HepG2 (cell line): ENCODE measurements at regions not wholly inside any gene's neighbourhood (a gene's known extent, or its start where the extent isn't known, plus 50 kb on each side); places are given as distances from the start of the nearest gene placed in this dataset.

Experiments used
- CTCF ChIP-seq: sonication (generic); formaldehyde crosslinking; IDR thresholded peaks from 2 replicates; pipeline ENCODE4 v1.5.0; 2020; ENCODE audit warnings: mild to moderate bottlenecking, missing genetic modification reagents, moderate library complexity
- ZMYM3 ChIP-seq: sonication (generic); formaldehyde crosslinking; IDR thresholded peaks from 2 replicates; pipeline ENCODE4 v1.5.1; 2020; ENCODE audit warnings: mild to moderate bottlenecking, missing genetic modification reagents
- ZNF687 ChIP-seq: sonication (generic); formaldehyde crosslinking; IDR thresholded peaks from 2 replicates; pipeline ENCODE4 v1.5.1; 2020; ENCODE audit warnings: mild to moderate bottlenecking, missing genetic modification reagents, moderate library complexity

GRCh38 chr5:108503986-108504385 lies 122.1 kb upstream of the FBXL17 start:
- TF ChIP-seq CTCF (no peak), ZMYM3 (no peak), ZNF687 (CRISPR knock-in tag) (no peak)
